ENCODE measurements at regions not wholly inside any gene's neighbourhood (a gene's known extent, or its start where the extent isn't known, plus 50 kb on each side); places are given as distances from the start of the nearest gene placed in this dataset.
"Not testable (repeated sequence)": the region's sequence is repeated elsewhere in the genome, so short reads cannot be mapped to it uniquely, and the experiment has no call there.

DNA sequence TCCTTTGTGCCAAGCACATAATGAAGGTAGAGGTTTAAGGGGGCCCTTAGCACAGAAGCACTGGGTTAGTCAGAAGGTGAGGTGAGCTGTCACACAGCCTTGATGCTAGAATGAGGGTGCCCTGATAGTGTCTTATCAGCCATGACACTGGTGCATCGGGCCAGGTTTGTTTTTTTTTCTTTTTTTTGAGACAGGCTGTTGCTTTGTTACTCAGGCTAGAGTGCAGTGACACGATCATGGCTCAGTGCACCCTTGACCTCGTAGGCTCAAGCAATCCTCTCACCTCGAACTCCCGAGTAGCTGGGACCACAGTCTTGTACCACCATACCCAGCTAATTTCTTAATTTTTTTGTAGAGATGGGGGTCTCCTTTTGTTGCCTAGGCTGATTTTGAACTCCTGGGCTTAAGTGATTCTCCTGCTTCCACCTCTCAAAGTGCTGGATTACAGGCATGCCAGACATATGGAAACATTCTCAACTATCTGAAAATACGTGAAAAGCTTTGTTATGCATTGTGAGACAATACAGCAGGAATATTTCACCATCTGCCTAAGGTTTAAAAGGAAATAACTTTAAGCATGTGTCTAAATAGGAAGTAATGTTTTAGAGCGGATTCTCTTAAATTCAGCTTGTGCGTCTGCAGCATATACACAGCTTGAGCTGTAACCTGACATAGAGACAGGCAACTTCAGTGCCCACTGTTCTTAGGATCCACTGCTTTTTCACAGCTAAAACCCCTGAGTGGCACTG is 128.4 kb downstream of the FOXD4L6 start:
- TF ChIP-seq, protein P1, sequence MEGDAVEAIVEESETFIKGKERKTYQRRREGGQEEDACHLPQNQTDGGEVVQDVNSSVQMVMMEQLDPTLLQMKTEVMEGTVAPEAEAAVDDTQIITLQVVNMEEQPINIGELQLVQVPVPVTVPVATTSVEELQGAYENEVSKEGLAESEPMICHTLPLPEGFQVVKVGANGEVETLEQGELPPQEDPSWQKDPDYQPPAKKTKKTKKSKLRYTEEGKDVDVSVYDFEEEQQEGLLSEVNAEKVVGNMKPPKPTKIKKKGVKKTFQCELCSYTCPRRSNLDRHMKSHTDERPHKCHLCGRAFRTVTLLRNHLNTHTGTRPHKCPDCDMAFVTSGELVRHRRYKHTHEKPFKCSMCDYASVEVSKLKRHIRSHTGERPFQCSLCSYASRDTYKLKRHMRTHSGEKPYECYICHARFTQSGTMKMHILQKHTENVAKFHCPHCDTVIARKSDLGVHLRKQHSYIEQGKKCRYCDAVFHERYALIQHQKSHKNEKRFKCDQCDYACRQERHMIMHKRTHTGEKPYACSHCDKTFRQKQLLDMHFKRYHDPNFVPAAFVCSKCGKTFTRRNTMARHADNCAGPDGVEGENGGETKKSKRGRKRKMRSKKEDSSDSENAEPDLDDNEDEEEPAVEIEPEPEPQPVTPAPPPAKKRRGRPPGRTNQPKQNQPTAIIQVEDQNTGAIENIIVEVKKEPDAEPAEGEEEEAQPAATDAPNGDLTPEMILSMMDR (IDR thresholded peaks at IDR 0.05): not testable (repeated sequence)
- not testable (repeated sequence) for TF ChIP-seq POLR2AphosphoS5 (IDR thresholded peaks at IDR 0.05; ENCODE audit: low read depth, low read length); SIN3A (IDR thresholded peaks at IDR 0.05; ENCODE audit: borderline replicate concordance, insufficient read depth, low read depth, low read length); REST (IDR thresholded peaks at IDR 0.05; ENCODE audit: insufficient read depth in 1 of 2, low read depth in 2 of 2, low read length in 1 of 2)
